GM12864 (cell line): ENCODE measurements at regions not wholly inside any gene's neighbourhood (a gene's known extent, or its start where the extent isn't known, plus 50 kb on each side); places are given as distances from the start of the nearest gene placed in this dataset.

ENCODE experiments used
- DNase-seq: peaks from one replicate; pipeline ENCODE4 v3.0.0-alpha.2; 2011; ENCODE audit warnings: low read depth
- H3K4me3 ChIP-seq: 2 replicates; pipeline ENCODE4 v1.5.1; 2011; ENCODE audit warnings: mild to moderate bottlenecking, low read depth, low read length, control low read depth
- CTCF ChIP-seq: IDR thresholded peaks from 2 replicates; pipeline ENCODE4 v1.5.1; 2011; ENCODE audit warnings: low read depth, mild to moderate bottlenecking, moderate library complexity, low read length, control low read depth, inconsistent platforms; ENCODE audit errors: missing control alignments

- no peak overlapping the region for H3K4me3 ChIP-seq
- TF ChIP-seq CTCF, result no peak
- no peak for DNase-seq
Measured at GRCh38 chr14:99043267-99043615, 228.8 kb downstream of the BCL11B start.

GRCh38 chr14:99043756-99044155, 228.2 kb downstream of the BCL11B start:
- TF ChIP-seq CTCF, result no peak
- DNase-seq, result no peak
- no peak overlapping the region for H3K4me3 ChIP-seq

- DNase-seq, result no peak
- no peak overlapping the region for H3K4me3 ChIP-seq
- TF ChIP-seq CTCF, result no peak
Measured at GRCh38 chr14:99047441-99048031, 224.5 kb downstream of the BCL11B start.

- TF ChIP-seq CTCF, result no peak
- H3K4me3 ChIP-seq, result no peak overlapping the region
- DNase-seq, result no peak
Measured at GRCh38 chr14:99050309-99050708, 221.7 kb downstream of the BCL11B start.

GRCh38 chr14:99052467-99052866, 219.5 kb downstream of the BCL11B start:
- no peak overlapping the region for H3K4me3 ChIP-seq
- no peak for DNase-seq
- no peak for TF ChIP-seq CTCF

GRCh38 chr14:99055019-99055418, 217.0 kb downstream of the BCL11B start:
- no peak for TF ChIP-seq CTCF
- no peak overlapping the region for H3K4me3 ChIP-seq
- no peak for DNase-seq

- TF ChIP-seq CTCF, result no peak
- H3K4me3 ChIP-seq, result no peak overlapping the region
- no peak for DNase-seq
Measured at GRCh38 chr14:99055816-99056215, 216.2 kb downstream of the BCL11B start.
